ENCODE measurements at regions not wholly inside any gene's neighbourhood (a gene's known extent, or its start where the extent isn't known, plus 50 kb on each side); places are given as distances from the start of the nearest gene placed in this dataset.
"Not testable (repeated sequence)": the region's sequence is repeated elsewhere in the genome, so short reads cannot be mapped to it uniquely, and the experiment has no call there.

GRCh38 chr7:13124629-13125028, 437.2 kb downstream of the ARL4A start:
- not testable (repeated sequence) for TF ChIP-seq CTCF, EZH2phosphoT487 (IDR thresholded peaks at IDR 0.05; ENCODE audit: low read length)
